Neural progenitor cell (in vitro differentiated cells): ENCODE measurements at regions not wholly inside any gene's neighbourhood (a gene's known extent, or its start where the extent isn't known, plus 50 kb on each side); places are given as distances from the start of the nearest gene placed in this dataset.

ENCODE experiments used
- DNase-seq: peaks from one replicate; pipeline ENCODE4 v3.0.0-alpha.2; 2016; ENCODE audit warnings: low spot score
- H2AFZ ChIP-seq: fragments of 200-600 bp; sonication (generic); replicated peaks from 2 replicates; pipeline ENCODE4 v1.6.1; 2016; ENCODE audit warnings: antibody characterized with exemption
- H3F3A ChIP-seq: fragments of 200-600 bp; sonication (generic); 2 replicates; pipeline ENCODE4 v1.6.1; 2016; ENCODE audit warnings: antibody characterized with exemption, low read depth
- H3K27ac ChIP-seq: fragments of 200-600 bp; sonication (generic); 2 replicates; pipeline ENCODE4 v1.5.1; 2016; ENCODE audit warnings: mild to moderate bottlenecking
- H3K27me3 ChIP-seq: fragments of 200-600 bp; sonication (generic); 2 replicates; pipeline ENCODE4 v1.6.1; 2016; ENCODE audit warnings: mild to moderate bottlenecking, moderate library complexity
- H3K36me3 ChIP-seq: fragments of 200-600 bp; sonication (generic); 2 replicates; pipeline ENCODE4 v1.5.1; 2016
- H3K4me1 ChIP-seq: fragments of 200-600 bp; sonication (generic); 2 replicates; pipeline ENCODE4 v1.6.1; 2016; ENCODE audit warnings: mixed run types
- H3K4me2 ChIP-seq: fragments of 200-600 bp; sonication (generic); 2 replicates; pipeline ENCODE4 v1.6.1; 2016
- H3K4me3 ChIP-seq: fragments of 200-600 bp; sonication (generic); 2 replicates; pipeline ENCODE4 v1.5.1; 2016
- H3K79me2 ChIP-seq: fragments of 200-600 bp; sonication (generic); 2 replicates; pipeline ENCODE4 v1.6.1; 2016; ENCODE audit warnings: low read depth
- H3K9ac ChIP-seq: fragments of 200-600 bp; sonication (generic); 2 replicates; pipeline ENCODE4 v1.6.1; 2016
- H3K9me3 ChIP-seq: fragments of 200-600 bp; sonication (generic); 2 replicates; pipeline ENCODE4 v1.5.1; 2016; ENCODE audit warnings: low read depth
- H4K20me1 ChIP-seq: fragments of 200-600 bp; sonication (generic); 2 replicates; pipeline ENCODE4 v1.6.1; 2016; ENCODE audit warnings: low read depth
- H3K27ac Mint-ChIP-seq: 3 replicates; pipeline ENCODE4 v1.8.0; 2021; ENCODE audit warnings: mixed read lengths
- H3K27me3 Mint-ChIP-seq: 2 replicates; pipeline ENCODE4 v1.8.0; 2022; ENCODE audit warnings: low read depth, mild to moderate bottlenecking, inconsistent platforms, moderate library complexity, mixed read lengths; ENCODE audit not compliant: insufficient read depth
- H3K36me3 Mint-ChIP-seq: 3 replicates; pipeline ENCODE4 v1.8.0; 2021; ENCODE audit warnings: mixed read lengths
- H3K4me1 Mint-ChIP-seq: 3 replicates; pipeline ENCODE4 v1.8.0; 2021; ENCODE audit warnings: mixed read lengths
- H3K4me3 Mint-ChIP-seq: 3 replicates; pipeline ENCODE4 v1.8.0; 2021; ENCODE audit warnings: mild to moderate bottlenecking, moderate library complexity, mixed read lengths
- H3K9me3 Mint-ChIP-seq: 3 replicates; pipeline ENCODE4 v1.8.0; 2020; ENCODE audit warnings: mixed read lengths
- EZH2 ChIP-seq: fragments of 200-600 bp; sonication (generic); IDR thresholded peaks from 2 replicates; pipeline ENCODE4 v1.6.1; 2017; ENCODE audit warnings: antibody characterized with exemption, mild to moderate bottlenecking, moderate library complexity
- EZH2phosphoT487 ChIP-seq: fragments of 200-600 bp; sonication (generic); IDR thresholded peaks from 2 replicates; pipeline ENCODE4 v1.6.1; 2017; ENCODE audit warnings: antibody characterized with exemption
- TF ChIP-seq, protein P1 (sequence below): fragments of 200-600 bp; sonication (generic); IDR thresholded peaks from 2 replicates; pipeline ENCODE4 v1.5.1; 2017; ENCODE audit warnings: antibody characterized with exemption, mild to moderate bottlenecking

DNA sequence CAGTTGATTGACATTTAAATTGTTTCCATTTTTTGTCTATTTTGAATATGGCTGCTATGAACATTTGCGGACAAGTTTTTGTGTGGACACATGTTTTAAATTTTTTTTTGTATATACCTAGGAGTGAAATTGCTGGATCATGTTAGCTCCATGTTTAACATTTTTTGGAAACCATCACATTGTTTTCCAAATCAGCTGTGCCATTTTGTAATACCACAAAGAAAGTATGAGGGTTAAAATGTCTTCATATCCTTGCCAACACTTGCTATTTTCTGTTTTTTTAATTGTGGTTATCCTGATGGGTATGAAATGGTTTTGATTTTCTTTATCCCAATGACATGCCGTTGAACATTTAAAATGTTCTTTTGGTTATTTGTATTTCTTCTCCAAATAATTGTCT lies 52.1 kb downstream of the CARTPT start:
- Mint-ChIP-seq H3K9me3 (no peaks in the 10 kb centered on the region), H3K27me3 (peaks cover 2% of the 10 kb centered on the region), H3K4me1 (no peaks in the 10 kb centered on the region), H3K36me3 (no peaks in the 10 kb centered on the region), H3K27ac (no peak overlapping the region), H3K4me3 (no peak overlapping the region)
- Histone ChIP-seq H4K20me1 (no peaks in the 10 kb centered on the region), H3K9me3 (no peaks in the 10 kb centered on the region), H3K4me1 (peaks cover 6% of the 10 kb centered on the region), H3K9ac (no peak overlapping the region), H3K27ac (no peak overlapping the region), H3K4me3 (no peak overlapping the region), H3K27me3 (no peaks in the 10 kb centered on the region), H2AFZ (no peak overlapping the region), H3K79me2 (no peaks in the 10 kb centered on the region), H3K4me2 (no peak overlapping the region), H3F3A (no peaks in the 10 kb centered on the region), H3K36me3 (no peaks in the 10 kb centered on the region)
- DNase-seq = no peak
- no peak for TF ChIP-seq EZH2phosphoT487
- TF ChIP-seq, protein P1, sequence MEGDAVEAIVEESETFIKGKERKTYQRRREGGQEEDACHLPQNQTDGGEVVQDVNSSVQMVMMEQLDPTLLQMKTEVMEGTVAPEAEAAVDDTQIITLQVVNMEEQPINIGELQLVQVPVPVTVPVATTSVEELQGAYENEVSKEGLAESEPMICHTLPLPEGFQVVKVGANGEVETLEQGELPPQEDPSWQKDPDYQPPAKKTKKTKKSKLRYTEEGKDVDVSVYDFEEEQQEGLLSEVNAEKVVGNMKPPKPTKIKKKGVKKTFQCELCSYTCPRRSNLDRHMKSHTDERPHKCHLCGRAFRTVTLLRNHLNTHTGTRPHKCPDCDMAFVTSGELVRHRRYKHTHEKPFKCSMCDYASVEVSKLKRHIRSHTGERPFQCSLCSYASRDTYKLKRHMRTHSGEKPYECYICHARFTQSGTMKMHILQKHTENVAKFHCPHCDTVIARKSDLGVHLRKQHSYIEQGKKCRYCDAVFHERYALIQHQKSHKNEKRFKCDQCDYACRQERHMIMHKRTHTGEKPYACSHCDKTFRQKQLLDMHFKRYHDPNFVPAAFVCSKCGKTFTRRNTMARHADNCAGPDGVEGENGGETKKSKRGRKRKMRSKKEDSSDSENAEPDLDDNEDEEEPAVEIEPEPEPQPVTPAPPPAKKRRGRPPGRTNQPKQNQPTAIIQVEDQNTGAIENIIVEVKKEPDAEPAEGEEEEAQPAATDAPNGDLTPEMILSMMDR = no peak
- no peak for TF ChIP-seq EZH2

DNA sequence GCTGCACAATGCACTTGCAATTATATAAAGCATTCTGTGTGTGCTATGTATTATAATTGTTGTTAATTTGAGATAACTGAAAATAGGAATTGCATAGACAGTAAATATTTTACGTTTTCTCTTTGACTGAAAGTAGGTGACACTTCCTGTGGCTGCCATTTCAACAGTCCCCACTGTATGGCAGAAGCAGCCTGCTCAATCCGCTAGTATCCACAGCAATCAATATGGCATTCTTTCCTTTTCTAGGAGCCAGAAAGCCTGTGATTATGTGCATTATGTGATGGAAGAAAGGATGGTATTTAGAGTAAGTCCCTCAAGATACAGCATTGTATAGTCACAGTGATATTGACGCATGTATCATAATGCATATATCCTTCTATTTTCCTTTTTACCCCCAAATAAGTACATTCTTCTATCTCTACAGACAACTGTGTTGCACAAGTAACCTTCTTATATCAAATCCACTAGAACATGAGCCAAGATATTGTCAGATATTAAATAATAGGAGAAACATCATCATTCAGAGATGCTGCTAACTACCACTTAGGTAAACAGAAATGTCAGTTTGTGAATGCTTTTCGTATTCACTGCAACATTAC lies 59.7 kb downstream of the CARTPT start:
- no peaks in the 10 kb centered on the region for H3K9me3 Mint-ChIP-seq
- H3K36me3 Mint-ChIP-seq = no peaks in the 10 kb centered on the region
- no peak overlapping the region for H3K4me3 ChIP-seq

DNA sequence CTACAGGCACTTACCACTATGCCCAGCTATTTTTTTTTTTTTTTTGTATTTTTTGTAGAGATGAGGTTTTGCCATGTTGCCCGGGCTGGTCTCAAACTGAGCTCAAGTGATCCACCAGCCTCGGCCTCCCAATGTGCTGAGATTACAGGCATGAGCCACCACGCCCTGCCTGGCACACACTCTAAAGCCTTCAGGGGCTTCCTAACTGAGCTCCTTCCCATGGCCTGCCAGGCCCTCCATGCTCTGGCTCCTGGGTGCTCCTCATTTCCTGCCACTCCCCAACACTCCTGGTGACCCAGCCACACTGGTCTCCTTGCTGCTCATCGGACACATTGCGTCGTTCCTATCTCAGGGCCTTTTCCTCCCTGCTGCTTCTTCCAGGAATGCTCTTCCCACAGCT lies 61.5 kb downstream of the CARTPT start:
- Histone ChIP-seq H3K9ac (no peak overlapping the region), H3K9me3 (no peaks in the 10 kb centered on the region), H4K20me1 (no peaks in the 10 kb centered on the region), H3K4me2 (no peak overlapping the region), H2AFZ (no peak overlapping the region), H3K79me2 (no peaks in the 10 kb centered on the region), H3F3A (no peaks in the 10 kb centered on the region), H3K27ac (no peak overlapping the region), H3K4me3 (no peak overlapping the region), H3K27me3 (no peaks in the 10 kb centered on the region), H3K36me3 (no peaks in the 10 kb centered on the region), H3K4me1 (no peaks in the 10 kb centered on the region)
- Mint-ChIP-seq H3K27me3 (no peaks in the 10 kb centered on the region), H3K4me1 (peaks cover 23% of the 10 kb centered on the region), H3K27ac (peak overlapping the region; percentile 8), H3K36me3 (no peaks in the 10 kb centered on the region), H3K4me3 (no peak overlapping the region), H3K9me3 (no peaks in the 10 kb centered on the region)
- no peak for DNase-seq
- TF ChIP-seq EZH2 (no peak), EZH2phosphoT487 (no peak)
- TF ChIP-seq, protein P1 = no peak

More for the DNA sequence above, 59.7 kb downstream of the CARTPT start:
- H3K4me1 ChIP-seq = no peaks in the 10 kb centered on the region
- Mint-ChIP-seq H3K27me3 (no peaks in the 10 kb centered on the region), H3K4me3 (no peak overlapping the region), H3K4me1 (peaks cover 18% of the 10 kb centered on the region), H3K27ac (no peak overlapping the region)
- H3K9me3 ChIP-seq = no peaks in the 10 kb centered on the region
- no peaks in the 10 kb centered on the region for H3F3A ChIP-seq
- H3K9ac ChIP-seq = no peak overlapping the region
- no peaks in the 10 kb centered on the region for H3K36me3 ChIP-seq
- H3K4me2 ChIP-seq = no peak overlapping the region
- H3K27ac ChIP-seq = no peak overlapping the region
- no peaks in the 10 kb centered on the region for H3K27me3 ChIP-seq
- DNase-seq = peak; percentile 61
- H3K79me2 ChIP-seq = no peaks in the 10 kb centered on the region
- no peak overlapping the region for H2AFZ ChIP-seq
- no peak for TF ChIP-seq EZH2
- TF ChIP-seq, protein P1 = peak; percentile 74
- H4K20me1 ChIP-seq = no peaks in the 10 kb centered on the region
